Tibial nerve (tissue), 4 donors: ENCODE measurements at regions not wholly inside any gene's neighbourhood (a gene's known extent, or its start where the extent isn't known, plus 50 kb on each side); places are given as distances from the start of the nearest gene placed in this dataset.

Source experiments
- DNase-seq, 2 donors: peaks; one replicate each; pipeline ENCODE4 v3.0.0-alpha.2; 2019; ENCODE audit warnings: low spot score in 2 of 2
- H3K27ac ChIP-seq, 4 donors: fragments of 200-600 bp; sonication (generic) in 3 of 4; one replicate each; pipeline ENCODE4 v1.5.1; 2017 to 2019; ENCODE audit warnings: mild to moderate bottlenecking in 1 of 4
- H3K27me3 ChIP-seq, 2 donors: fragments of 200-600 bp; sonication (generic) in 1 of 2; one replicate each; pipeline versions ENCODE4 v1.5.1 to v1.6.0; 2017 to 2019
- H3K36me3 ChIP-seq, 3 donors: fragments of 200-600 bp; sonication (generic); one replicate each; pipeline ENCODE4 v1.5.1; 2018 to 2019
- H3K4me1 ChIP-seq, 4 donors: fragments of 200-600 bp; sonication (generic) in 3 of 4; one replicate each; pipeline ENCODE4 v1.5.1; 2017 to 2019
- H3K4me3 ChIP-seq, 4 donors: fragments of 200-600 bp; sonication (generic) in 3 of 4; one replicate each; pipeline ENCODE4 v1.5.1; 2017 to 2019; ENCODE audit warnings: mild to moderate bottlenecking in 1 of 4, moderate library complexity in 1 of 4
- H3K9me3 ChIP-seq, 4 donors: fragments of 200-600 bp; sonication (generic) in 3 of 4; one replicate each; pipeline ENCODE4 v1.5.1; 2017 to 2019
- EP300 ChIP-seq, 2 donors: sonication (generic); formaldehyde crosslinking; IDR thresholded peaks; one replicate each; pipeline ENCODE4 v1.6.1; 2017; ENCODE audit warnings: antibody characterized with exemption in 2 of 2, mild to moderate bottlenecking in 1 of 2
- POLR2A ChIP-seq, 2 donors: fragments of 450-650 bp; IDR thresholded peaks; one replicate each; pipeline ENCODE4 v1.6.1; 2017; ENCODE audit warnings: antibody characterized with exemption in 2 of 2, mild to moderate bottlenecking in 2 of 2, moderate library complexity in 2 of 2
- WGBS, 2 donors: methylation state at CpG; one replicate each; pipeline ENCODE4 v1.1.5; 2018; 5-methylcytosine and 5-hydroxymethylcytosine counted together
- TF ChIP-seq, protein P1 (sequence below), 5 experiments: fragments of 200-600 bp in 3 of 5; fragments of 450-650 bp in 2 of 5; sonication (generic) in 3 of 5; IDR thresholded peaks; one replicate each; pipeline ENCODE4 v1.5.1; 2016 to 2019; ENCODE audit warnings: antibody characterized with exemption in 5 of 5, mild to moderate bottlenecking in 3 of 5, moderate library complexity in 2 of 5

DNA sequence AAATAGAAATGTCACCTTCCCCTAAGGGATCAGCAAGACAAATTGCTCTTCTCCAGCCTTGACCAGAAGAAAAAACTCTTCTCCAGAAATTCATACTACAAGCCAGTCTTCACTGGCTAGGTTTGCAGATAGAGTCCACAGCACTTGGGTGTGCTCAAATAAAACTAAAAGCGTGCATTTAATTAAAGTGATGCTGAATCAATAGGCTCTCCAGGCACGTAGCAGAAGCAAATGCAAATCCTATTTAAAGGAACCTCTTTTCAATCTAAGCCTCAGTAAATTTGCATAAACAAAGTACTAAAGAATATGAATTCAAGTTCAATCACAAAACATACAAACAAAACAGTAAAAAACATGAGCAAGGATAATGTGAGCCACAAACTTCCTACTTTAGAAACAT is 744.4 kb upstream of the FANCL start:
- Histone ChIP-seq H3K36me3 (no peaks in the 10 kb centered on the region), H3K4me1 (no peaks in the 10 kb centered on the region), H3K4me3 (no peak overlapping the region), H3K27me3 (no peaks in the 10 kb centered on the region), H3K27ac (no peak overlapping the region), H3K9me3 (no peaks in the 10 kb centered on the region)
- 76 to 82% methylated on average over 2 of the region's 2 CpGs for WGBS, 2 donors
- TF ChIP-seq POLR2A (IDR thresholded peaks at IDR 0.05) (no peak), EP300 (IDR thresholded peaks at IDR 0.05) (no peak)
- TF ChIP-seq, protein P1, sequence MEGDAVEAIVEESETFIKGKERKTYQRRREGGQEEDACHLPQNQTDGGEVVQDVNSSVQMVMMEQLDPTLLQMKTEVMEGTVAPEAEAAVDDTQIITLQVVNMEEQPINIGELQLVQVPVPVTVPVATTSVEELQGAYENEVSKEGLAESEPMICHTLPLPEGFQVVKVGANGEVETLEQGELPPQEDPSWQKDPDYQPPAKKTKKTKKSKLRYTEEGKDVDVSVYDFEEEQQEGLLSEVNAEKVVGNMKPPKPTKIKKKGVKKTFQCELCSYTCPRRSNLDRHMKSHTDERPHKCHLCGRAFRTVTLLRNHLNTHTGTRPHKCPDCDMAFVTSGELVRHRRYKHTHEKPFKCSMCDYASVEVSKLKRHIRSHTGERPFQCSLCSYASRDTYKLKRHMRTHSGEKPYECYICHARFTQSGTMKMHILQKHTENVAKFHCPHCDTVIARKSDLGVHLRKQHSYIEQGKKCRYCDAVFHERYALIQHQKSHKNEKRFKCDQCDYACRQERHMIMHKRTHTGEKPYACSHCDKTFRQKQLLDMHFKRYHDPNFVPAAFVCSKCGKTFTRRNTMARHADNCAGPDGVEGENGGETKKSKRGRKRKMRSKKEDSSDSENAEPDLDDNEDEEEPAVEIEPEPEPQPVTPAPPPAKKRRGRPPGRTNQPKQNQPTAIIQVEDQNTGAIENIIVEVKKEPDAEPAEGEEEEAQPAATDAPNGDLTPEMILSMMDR (IDR thresholded peaks at IDR 0.05): no peak
- no peak for DNase-seq

DNA sequence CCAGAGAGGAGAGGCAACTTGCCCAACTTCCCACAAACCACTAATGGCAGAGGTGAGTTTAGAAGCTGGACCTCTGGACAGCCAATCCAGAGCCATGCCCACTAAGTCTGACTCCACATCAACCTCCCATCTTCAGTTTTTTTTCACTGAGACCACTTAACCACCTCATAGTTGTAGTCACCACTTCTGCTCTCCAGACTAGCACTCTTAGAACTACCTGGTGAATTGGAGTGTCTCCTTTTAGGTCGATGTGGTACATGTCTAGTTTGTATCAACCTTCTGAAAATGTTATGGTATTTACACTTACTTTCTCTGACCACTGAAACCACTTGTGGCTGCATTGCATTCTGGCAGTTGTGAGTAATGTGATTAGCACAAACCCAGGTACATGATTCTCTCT is 743.6 kb upstream of the FANCL start:
- DNase-seq: no peak
- Histone ChIP-seq H3K9me3 (no peaks in the 10 kb centered on the region), H3K27me3 (no peaks in the 10 kb centered on the region), H3K27ac (no peak overlapping the region), H3K4me3 (no peak overlapping the region), H3K4me1 (no peaks in the 10 kb centered on the region), H3K36me3 (no peaks in the 10 kb centered on the region)
- WGBS, 2 donors: 3 to 48% methylated on average over 1 of the region's 1 CpG
- TF ChIP-seq EP300 (IDR thresholded peaks at IDR 0.05): no peak
- TF ChIP-seq POLR2A (IDR thresholded peaks at IDR 0.05): no peak

DNA sequence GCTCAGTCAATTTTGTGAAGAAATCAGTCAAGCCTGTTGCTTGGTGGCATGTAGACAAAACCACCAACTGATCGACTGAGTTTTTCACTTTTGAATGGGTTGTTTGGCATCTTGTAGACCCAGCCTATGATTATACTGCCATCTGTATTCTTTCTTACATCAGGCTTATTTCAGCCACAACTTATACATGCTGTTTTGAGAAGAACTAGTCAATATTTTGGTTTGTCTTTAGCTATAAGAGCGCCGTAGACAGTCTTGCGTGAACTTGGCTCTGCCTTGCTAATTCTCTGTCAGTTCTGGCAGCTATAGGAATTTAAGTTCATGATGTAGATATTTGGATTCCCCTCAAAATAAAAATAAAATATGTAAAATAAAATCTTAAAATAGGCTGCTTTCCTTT is 742.0 kb upstream of the FANCL start:
- H3K27me3 ChIP-seq: no peaks in the 10 kb centered on the region
- DNase-seq: no peak
- H3K4me3 ChIP-seq: no peak overlapping the region
- no peak overlapping the region for H3K27ac ChIP-seq
- no peaks in the 10 kb centered on the region for H3K36me3 ChIP-seq
- TF ChIP-seq POLR2A (IDR thresholded peaks at IDR 0.05): no peak
- TF ChIP-seq, protein P1 (IDR thresholded peaks at IDR 0.05): no peak
- no peak for TF ChIP-seq EP300 (IDR thresholded peaks at IDR 0.05)
- H3K4me1 ChIP-seq: no peaks in the 10 kb centered on the region
- no peaks in the 10 kb centered on the region for H3K9me3 ChIP-seq
- WGBS, 2 donors: 89 to 93% methylated on average over 4 of the region's 4 CpGs

DNA sequence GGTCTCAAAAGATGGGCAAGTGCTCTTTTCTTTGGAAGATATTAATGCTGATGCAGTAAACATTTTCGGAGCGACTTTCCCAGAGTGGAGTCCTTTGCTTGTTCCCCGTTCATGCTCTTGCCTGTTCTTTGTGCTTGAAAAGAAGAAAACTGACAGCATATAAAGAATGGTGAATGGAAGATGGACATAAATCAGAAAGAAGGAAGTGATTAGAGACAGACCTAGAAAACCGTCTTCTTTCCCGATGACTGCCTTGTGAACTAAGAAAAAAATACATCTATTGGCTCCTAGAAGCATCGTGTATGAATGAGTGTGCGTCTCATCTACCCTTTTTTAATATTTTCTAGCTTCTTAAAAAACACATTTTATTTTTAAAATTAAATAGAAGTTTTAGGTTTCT is 740.1 kb upstream of the FANCL start:
- no peak for DNase-seq
- H3K9me3 ChIP-seq: no peaks in the 10 kb centered on the region
- no peaks in the 10 kb centered on the region for H3K27me3 ChIP-seq
- 82 to 85% methylated on average over 7 of the region's 7 CpGs for WGBS, 2 donors
- H3K36me3 ChIP-seq: no peaks in the 10 kb centered on the region
- H3K4me1 ChIP-seq: peaks cover 0 to 6% (median 0%) of the 10 kb centered on the region in 4 donors
- H3K4me3 ChIP-seq: no peak overlapping the region
- TF ChIP-seq POLR2A (IDR thresholded peaks at IDR 0.05) (no peak), EP300 (IDR thresholded peaks at IDR 0.05) (no peak)
- TF ChIP-seq, protein P1 (IDR thresholded peaks at IDR 0.05): no peak
- no peak overlapping the region for H3K27ac ChIP-seq

DNA sequence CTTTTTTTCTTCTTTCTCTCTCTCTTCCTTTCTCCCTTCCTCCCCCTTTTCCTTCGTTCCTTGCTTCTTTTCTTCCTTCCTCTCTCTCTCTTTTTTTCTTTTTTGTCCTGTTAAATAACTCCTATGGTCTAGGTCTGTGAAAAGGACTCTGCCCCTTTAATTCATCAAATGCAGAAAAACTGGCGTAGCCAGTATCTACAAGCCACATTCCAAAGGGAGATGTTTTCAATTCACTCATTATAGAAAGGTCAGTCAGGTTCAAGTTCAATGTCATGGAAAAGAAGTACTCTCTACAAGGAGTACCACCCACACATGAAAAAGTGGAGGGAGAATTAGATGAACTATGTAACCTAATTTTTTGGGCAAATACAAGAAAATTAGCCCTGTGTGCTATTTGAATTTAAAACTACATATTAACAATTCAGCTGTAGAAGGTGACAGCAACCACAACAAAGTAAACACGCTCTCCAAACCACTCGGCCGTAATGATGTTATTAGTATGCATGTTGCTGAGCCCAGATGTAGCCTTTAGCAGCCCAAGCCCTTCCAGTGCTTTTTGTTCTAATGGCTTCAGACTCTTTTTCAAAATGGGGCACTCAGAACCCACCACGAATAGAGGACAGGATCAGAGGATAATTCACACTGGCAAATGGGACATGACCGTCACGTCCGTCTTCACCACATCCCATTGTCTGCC is 735.4 kb upstream of the FANCL start:
- TF ChIP-seq, protein P1 (IDR thresholded peaks at IDR 0.05): no peak
- TF ChIP-seq POLR2A (IDR thresholded peaks at IDR 0.05) (no peak), EP300 (IDR thresholded peaks at IDR 0.05) (no peak)
- 39 to 44% methylated on average over 9 of the region's 9 CpGs for WGBS, 2 donors
- H3K9me3 ChIP-seq: no peaks in the 10 kb centered on the region
- H3K4me3 ChIP-seq: no peak overlapping the region
- H3K36me3 ChIP-seq: no peaks in the 10 kb centered on the region
- DNase-seq: no peak
- H3K4me1 ChIP-seq: peaks cover 0 to 10% (median 0%) of the 10 kb centered on the region in 4 donors
- H3K27ac ChIP-seq: no peak overlapping the region
- H3K27me3 ChIP-seq: no peaks in the 10 kb centered on the region
